SU-DHL-6 (cell line): ENCODE measurements at regions not wholly inside any gene's neighbourhood (a gene's known extent, or its start where the extent isn't known, plus 50 kb on each side); places are given as distances from the start of the nearest gene placed in this dataset.

Source experiments
- CTCF ChIP-seq: fragments of 200-600 bp; sonication (generic); IDR thresholded peaks from one replicate; pipeline ENCODE4 v1.5.1; 2017; ENCODE audit warnings: antibody characterized with exemption, mild to moderate bottlenecking, low read length, moderate library complexity; ENCODE audit not compliant: insufficient read depth, poor library complexity, severe bottlenecking
- EZH2phosphoT487 ChIP-seq: fragments of 200-600 bp; sonication (generic), shearing (Covaris generic); conservative IDR thresholded peaks from 2 replicates; pipeline ENCODE4 v1.6.1; 2018; ENCODE audit warnings: mild to moderate bottlenecking, antibody characterized with exemption, low read length, moderate library complexity, mixed read lengths

GRCh38 chr4:123599061-123599919 is 202.7 kb downstream of the SPRY1 start:
- TF ChIP-seq CTCF = no peak
- TF ChIP-seq EZH2phosphoT487 = no peak
